ENCODE measurements at regions not wholly inside any gene's neighbourhood (a gene's known extent, or its start where the extent isn't known, plus 50 kb on each side); places are given as distances from the start of the nearest gene placed in this dataset.

- Histone ChIP-seq H3K27ac (ENCODE audit: low read depth in 1 of 2, low read length in 1 of 2) (no peak overlapping the region), H3K4me1 (ENCODE audit: control insufficient read depth in 5 of 5, insufficient read depth in 5 of 5, low read length in 5 of 5) (no peaks in the 10 kb centered on the region), H3K9ac (ENCODE audit: insufficient read depth in 1 of 2, low read length in 2 of 2) (no peak overlapping the region), H3K36me3 (ENCODE audit: control insufficient read depth in 4 of 4, insufficient read depth in 4 of 4, low read length in 4 of 4) (no peaks in the 10 kb centered on the region), H3K4me3 (no peak overlapping the region), H3K27me3 (ENCODE audit: control insufficient read depth in 3 of 3, insufficient read depth in 3 of 3, low read length in 2 of 3) (no peaks in the 10 kb centered on the region), H3K9me3 (ENCODE audit: control insufficient read depth in 4 of 4, insufficient read depth in 3 of 4, low read length in 3 of 4) (no peaks in the 10 kb centered on the region)
- WGBS, 2 donors = 62 to 71% methylated on average over 1 of the region's 1 CpG
- DNase-seq (no peak), ATAC-seq (ENCODE audit: insufficient read depth, low FRiP score) (no peak)
- no peak for TF ChIP-seq CTCF (IDR thresholded peaks at IDR 0.05; ENCODE audit: control extremely low read depth, extremely low read depth)
Observed at GRCh38 chr6:93894521-93894920, 475.2 kb upstream of the EPHA7 start.

GRCh38 chr6:93889713-93890112, 470.4 kb upstream of the EPHA7 start:
- Histone ChIP-seq H3K27ac (ENCODE audit: low read depth in 1 of 2, low read length in 1 of 2) (no peak overlapping the region), H3K9me3 (ENCODE audit: control insufficient read depth in 4 of 4, insufficient read depth in 3 of 4, low read length in 3 of 4) (no peaks in the 10 kb centered on the region), H3K4me3 (no peak overlapping the region), H3K36me3 (ENCODE audit: control insufficient read depth in 4 of 4, insufficient read depth in 4 of 4, low read length in 4 of 4) (no peaks in the 10 kb centered on the region), H3K4me1 (ENCODE audit: control insufficient read depth in 5 of 5, insufficient read depth in 5 of 5, low read length in 5 of 5) (no peaks in the 10 kb centered on the region), H3K27me3 (ENCODE audit: control insufficient read depth in 3 of 3, insufficient read depth in 3 of 3, low read length in 2 of 3) (no peaks in the 10 kb centered on the region), H3K9ac (ENCODE audit: insufficient read depth in 1 of 2, low read length in 2 of 2) (no peak overlapping the region)
- no peak for TF ChIP-seq CTCF (IDR thresholded peaks at IDR 0.05; ENCODE audit: control extremely low read depth, extremely low read depth)
- 78 to 83% methylated on average over 2 of the region's 2 CpGs for WGBS, 2 donors
- DNase-seq (no peak), ATAC-seq (ENCODE audit: insufficient read depth, low FRiP score) (no peak)

- Histone ChIP-seq H3K9ac (ENCODE audit: insufficient read depth in 1 of 2, low read length in 2 of 2) (no peak overlapping the region), H3K4me1 (ENCODE audit: control insufficient read depth in 5 of 5, insufficient read depth in 5 of 5, low read length in 5 of 5) (no peaks in the 10 kb centered on the region), H3K4me3 (no peak overlapping the region), H3K36me3 (ENCODE audit: control insufficient read depth in 4 of 4, insufficient read depth in 4 of 4, low read length in 4 of 4) (no peaks in the 10 kb centered on the region), H3K9me3 (ENCODE audit: control insufficient read depth in 4 of 4, insufficient read depth in 3 of 4, low read length in 3 of 4) (no peaks in the 10 kb centered on the region), H3K27ac (ENCODE audit: low read depth in 1 of 2, low read length in 1 of 2) (no peak overlapping the region), H3K27me3 (ENCODE audit: control insufficient read depth in 3 of 3, insufficient read depth in 3 of 3, low read length in 2 of 3) (no peaks in the 10 kb centered on the region)
- ATAC-seq (ENCODE audit: insufficient read depth, low FRiP score) (no peak), DNase-seq (no peak)
- TF ChIP-seq CTCF (IDR thresholded peaks at IDR 0.05; ENCODE audit: control extremely low read depth, extremely low read depth) = no peak
- 82 to 87% methylated on average over 4 of the region's 4 CpGs for WGBS, 2 donors
Observed at GRCh38 chr6:93886416-93886815, 467.1 kb upstream of the EPHA7 start.

GRCh38 chr6:93859971-93860370, 440.6 kb upstream of the EPHA7 start:
- Histone ChIP-seq H3K9me3 (ENCODE audit: control insufficient read depth in 4 of 4, insufficient read depth in 3 of 4, low read length in 3 of 4) (no peaks in the 10 kb centered on the region), H3K36me3 (ENCODE audit: control insufficient read depth in 4 of 4, insufficient read depth in 4 of 4, low read length in 4 of 4) (no peaks in the 10 kb centered on the region), H3K9ac (ENCODE audit: insufficient read depth in 1 of 2, low read length in 2 of 2) (no peak overlapping the region), H3K27ac (ENCODE audit: low read depth in 1 of 2, low read length in 1 of 2) (no peak overlapping the region), H3K4me3 (no peak overlapping the region), H3K4me1 (ENCODE audit: control insufficient read depth in 5 of 5, insufficient read depth in 5 of 5, low read length in 5 of 5) (no peaks in the 10 kb centered on the region), H3K27me3 (ENCODE audit: control insufficient read depth in 3 of 3, insufficient read depth in 3 of 3, low read length in 2 of 3) (no peaks in the 10 kb centered on the region)
- no peak for TF ChIP-seq CTCF (IDR thresholded peaks at IDR 0.05; ENCODE audit: control extremely low read depth, extremely low read depth)
- DNase-seq (no peak), ATAC-seq (ENCODE audit: insufficient read depth, low FRiP score) (no peak)
- WGBS, 2 donors = 55 to 59% methylated on average over 3 of the region's 3 CpGs
